Left renal cortex interstitium (tissue), 4 donors: ENCODE measurements at regions not wholly inside any gene's neighbourhood (a gene's known extent, or its start where the extent isn't known, plus 50 kb on each side); places are given as distances from the start of the nearest gene placed in this dataset.
A peak's percentile ranks its signal among the peaks of the same experiment; 100 is the strongest.

Experiments used
- DNase-seq, 4 donors: peaks; one replicate each; pipeline ENCODE4 v3.0.0-alpha.2; 2013; ENCODE audit warnings: low read depth in 4 of 4, low spot score in 2 of 4, missing footprints in 1 of 4

DNA sequence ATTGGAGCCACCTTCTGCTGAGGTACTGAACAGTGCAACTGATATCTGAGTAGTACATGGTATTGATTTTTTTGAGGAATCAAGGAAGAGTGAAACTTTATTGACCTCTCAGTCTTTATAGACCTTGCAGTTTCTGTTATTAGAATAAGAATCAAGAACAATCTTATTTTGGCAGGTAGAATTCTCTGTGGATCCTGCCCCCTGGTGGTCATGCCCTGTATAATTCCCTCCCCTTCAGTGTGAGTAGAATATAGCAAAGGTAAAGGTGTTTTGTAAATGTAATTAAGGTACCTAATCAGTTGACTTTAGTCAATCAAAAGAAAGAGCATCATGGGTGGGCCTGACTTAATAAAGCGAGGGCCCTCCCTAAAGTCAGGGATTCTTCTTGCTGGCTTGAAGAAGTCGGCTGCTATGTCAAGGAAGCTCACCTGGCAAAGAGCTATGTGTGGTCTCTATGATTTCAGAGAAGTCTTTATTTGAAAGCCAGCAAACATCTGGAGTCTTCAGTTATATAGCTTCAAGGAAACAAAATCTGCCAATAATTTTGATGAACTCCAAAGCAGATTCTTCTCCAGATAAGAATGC lies 142.8 kb downstream of the LSM5 start:
- no peak for DNase-seq

DNA sequence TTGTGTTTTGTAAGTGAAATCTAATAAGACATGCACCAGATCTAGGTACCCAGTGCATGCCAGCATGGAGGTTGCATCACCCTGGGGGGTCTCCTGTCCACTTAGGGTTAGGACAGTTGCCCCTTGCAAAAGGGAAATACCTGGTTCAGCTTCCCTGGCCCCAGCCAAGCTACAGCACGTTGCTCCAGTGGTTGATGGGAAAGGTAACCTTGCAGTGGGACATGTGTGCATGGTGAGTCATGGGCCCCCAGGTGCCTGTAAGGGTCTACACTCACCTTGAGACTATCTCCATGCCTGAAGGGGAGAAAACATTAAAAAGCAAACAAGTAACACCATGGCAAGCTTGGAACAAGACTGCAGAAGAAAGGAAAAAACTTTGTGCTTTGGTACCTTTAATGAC lies 143.9 kb downstream of the LSM5 start:
- DNase-seq = no peak

- no peak for DNase-seq
Measured at GRCh38 chr7:32336726-32337125, 153.5 kb downstream of the LSM5 start.

DNA sequence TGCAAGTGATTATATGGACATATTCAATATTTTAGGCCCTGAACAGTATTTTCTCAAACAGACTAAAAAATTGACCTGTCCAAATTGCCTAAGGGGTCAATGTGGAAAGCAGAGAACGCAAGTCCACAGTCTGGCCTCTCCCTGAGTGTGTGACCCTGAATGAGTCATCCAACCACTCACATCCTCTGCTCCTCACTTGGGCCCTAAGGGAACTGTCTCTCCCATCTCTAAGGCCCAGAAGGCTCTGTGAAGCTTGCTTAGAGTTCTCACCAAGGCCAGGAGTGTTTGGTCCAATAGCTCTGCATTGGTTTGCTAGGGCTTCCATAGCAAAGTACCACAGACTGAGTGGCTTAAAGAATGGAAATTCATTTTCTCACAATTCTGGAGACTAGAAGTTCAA lies 155.1 kb downstream of the LSM5 start:
- no peak for DNase-seq

DNA sequence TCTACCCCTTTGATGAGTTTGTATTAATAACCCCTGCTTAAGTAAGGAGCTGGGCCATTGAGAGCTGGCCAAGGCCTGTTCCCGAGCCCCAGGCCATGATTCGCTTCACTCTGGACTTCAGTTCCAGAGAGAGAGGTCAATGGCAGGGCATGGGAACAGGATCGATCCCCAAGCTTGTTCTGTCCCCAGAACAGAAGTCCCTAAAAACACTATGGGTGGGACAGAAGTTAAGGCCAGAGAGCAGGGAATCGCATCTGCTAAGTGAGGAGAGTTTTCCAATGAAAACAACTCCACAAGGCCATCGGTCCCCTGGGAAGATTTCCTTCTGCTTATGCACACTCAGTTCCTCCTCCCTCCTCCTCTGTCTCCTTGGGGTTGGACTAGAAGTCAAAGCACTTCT lies 159.6 kb downstream of the LSM5 start:
- no peak for DNase-seq

GRCh38 chr7:32326078-32326477 lies 164.1 kb downstream of the LSM5 start:
- DNase-seq = no peak

- no peak for DNase-seq
Measured at GRCh38 chr7:32323712-32324111, 166.5 kb downstream of the LSM5 start.

GRCh38 chr7:32319012-32319382 lies 171.2 kb downstream of the LSM5 start:
- DNase-seq = no peak

- DNase-seq = no peak
Measured at GRCh38 chr7:32318300-32319011, 171.7 kb downstream of the LSM5 start.

DNA sequence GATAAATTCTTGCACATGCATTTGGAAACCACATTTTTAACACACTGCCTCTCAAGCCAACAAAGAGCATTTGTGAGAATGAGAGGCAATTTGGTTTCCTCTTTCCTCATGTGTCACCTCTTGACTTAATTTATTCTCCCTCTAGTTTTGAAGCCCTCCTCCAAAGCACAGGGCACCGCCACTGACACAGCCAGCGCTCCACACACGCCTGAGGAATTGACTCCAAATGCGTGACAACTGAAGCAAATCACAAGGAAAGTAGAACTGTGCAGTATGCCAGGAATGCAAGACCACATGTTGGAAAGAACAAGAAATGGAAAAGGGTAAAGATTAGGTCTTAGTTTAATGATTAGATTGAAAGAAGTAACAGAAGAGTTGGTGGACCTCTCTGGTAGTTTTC lies 173.3 kb downstream of the LSM5 start:
- DNase-seq = no peak

GRCh38 chr7:32314761-32315160 lies 175.4 kb downstream of the LSM5 start:
- DNase-seq = no peak

DNA sequence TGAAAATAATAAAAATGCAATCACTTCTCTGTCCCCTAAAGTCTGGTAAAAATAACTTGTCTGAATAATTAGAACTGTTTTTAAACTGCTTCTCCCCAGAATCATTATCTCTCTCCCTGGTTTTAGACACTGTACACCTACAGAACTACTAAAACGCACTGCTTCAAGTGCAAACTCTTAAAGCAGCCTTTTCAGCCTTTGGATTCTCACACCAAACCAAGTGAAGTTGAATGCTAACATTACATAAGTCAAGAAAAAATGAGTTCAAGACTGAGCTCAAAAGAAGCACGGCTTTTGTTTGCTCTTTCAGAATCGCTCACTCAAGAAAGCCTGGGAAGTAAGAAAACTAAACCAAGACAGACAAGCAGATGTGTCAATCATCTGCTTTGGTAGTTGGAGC lies 188.8 kb downstream of the LSM5 start:
- no peak for DNase-seq

DNA sequence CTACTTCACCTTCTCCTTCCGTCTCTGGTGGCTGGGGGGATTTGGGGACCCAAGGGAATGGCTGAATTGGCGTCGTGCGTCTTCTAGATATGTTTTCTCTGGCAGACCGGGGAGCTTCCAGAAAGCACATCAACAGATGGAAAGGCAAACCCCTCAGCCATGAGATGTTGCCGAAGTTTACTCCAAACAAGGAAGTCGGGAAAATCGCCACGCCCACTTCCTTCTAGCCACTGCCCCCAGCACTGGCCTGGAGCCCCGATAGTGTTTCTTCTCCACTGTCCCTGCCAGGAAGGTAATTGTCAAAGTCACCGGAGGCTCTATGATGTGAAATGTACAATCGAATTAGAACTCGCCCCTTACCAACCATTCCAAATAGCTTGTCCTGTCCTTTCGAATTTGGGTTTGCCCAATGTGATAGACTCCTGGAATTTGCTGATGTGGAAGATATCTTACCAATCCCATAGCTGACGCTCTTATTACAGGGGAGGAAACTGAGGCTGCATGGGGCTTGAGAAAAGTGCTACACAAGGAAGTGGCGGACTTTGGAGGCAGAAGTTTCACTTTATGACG lies 191.0 kb downstream of the LSM5 start:
- DNase-seq = peak in 1 of 4 donors; percentile 24

DNA sequence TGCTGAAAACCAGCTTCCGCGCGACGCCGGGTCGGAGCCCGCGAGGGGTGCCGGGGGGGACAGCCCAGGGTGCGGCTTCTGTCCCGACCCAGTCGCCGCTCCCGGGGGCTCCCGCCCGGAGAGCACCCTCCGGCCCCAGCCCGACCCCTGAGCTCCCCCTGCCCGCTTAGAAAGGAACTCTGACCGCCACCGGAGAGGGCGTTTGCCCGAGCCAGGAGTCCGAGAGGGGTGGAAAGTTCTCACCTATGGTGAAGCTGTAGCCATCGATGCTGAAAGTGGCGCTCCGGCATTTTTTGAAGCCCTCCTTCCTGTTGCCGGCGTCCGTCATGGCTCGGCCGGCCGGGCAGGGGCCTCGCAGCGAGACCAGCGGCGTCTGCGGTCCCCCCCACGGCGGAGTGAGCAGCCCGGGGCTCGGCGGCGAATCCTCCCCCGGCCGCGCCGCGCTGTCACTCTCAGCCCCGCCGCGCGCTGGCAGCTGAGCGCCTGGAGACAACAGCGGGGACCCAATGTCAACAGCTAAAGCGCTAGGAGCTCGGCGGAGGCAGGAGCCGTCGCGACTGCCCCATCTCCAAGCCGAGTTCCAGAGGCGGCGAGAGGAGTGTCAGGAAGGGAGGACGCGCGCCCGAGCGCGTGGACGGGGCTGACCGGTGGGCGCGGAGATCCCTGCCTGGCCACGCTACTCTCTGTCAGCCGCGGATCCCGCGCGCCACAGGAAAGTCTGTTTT lies 191.6 kb downstream of the LSM5 start:
- DNase-seq = no peak

- DNase-seq = no peak
Measured at GRCh38 chr7:32293833-32294232, 196.3 kb downstream of the LSM5 start.

DNA sequence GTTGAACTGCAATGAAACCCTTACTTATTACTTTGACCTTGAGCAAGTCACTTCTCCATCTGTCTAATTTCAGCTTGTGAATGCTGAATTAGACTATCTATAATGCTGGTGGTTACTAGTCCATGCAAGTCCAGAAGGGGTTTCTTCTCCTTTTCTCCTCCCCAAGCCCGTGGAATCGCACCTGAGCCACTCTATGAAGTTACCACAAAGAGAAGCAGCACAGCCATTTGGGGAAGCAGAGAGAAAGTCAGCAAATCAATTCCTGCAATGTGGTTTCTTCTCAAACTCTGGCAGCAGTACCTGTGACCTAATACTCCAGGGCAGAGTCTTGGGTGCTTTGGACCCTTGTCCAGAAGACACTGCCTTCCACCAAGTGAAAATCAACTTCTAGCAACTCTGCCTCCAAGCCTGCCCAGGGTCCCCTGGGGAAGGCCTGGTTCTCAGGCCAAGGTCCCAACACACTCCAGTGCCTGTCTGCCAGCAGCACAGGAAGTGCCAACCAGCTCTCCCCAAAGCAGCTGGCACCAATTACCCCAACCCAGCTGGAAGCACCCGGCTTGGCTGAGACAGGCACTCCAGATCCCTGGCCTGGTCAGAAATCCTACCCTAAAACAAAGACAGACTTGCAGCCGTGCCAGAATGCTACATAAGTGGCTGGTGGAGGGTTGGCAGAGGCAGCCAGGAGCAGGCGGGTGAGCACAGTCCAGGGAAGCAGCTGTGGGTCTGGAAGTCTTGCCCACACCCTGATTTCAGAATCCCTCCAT lies 200.3 kb downstream of the LSM5 start:
- DNase-seq = no peak

- no peak for DNase-seq
Measured at GRCh38 chr7:32285698-32286097, 204.5 kb downstream of the LSM5 start.

DNA sequence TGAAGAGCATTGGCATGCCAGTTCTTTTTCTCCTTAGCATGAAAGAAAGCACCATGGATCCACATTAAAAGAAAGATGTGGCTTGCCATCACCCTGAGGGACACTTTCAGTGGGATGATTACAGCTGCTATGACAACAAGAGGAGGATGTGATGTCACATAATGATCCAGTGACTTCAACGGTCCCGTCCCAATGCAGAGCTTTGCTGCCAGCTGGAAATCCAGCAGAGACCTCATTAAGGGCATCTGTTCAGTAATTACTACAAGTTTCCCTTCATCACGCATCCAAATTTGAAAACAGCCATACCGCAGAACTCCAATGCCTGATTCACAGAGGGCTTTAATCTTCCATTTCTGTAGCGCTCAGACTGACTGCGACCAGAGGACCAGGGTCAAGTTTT lies 206.6 kb downstream of the LSM5 start:
- DNase-seq = no peak

DNA sequence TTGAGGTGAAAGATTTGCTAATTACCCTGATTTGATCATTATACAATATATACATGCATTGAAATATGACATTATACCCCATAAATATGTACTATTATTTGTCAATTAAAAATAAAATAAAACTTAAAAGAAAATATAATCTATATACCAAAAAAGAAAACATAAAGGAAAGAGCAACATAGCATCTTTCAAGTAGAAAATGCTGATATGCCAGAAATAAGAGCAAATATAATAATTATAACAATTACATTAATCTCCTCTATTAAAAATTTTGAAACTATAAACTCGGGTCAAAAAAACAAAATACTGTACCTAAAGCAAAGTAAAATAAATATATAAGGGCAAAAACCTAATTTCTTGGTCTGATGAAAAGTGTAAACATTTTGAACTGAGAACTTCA lies 209.3 kb upstream of the PDE1C start:
- DNase-seq = no peak

GRCh38 chr7:32275216-32276009 lies 205.2 kb upstream of the PDE1C start:
- DNase-seq = no peak
